RPMI8226 (cell line): ENCODE measurements at regions not wholly inside any gene's neighbourhood (a gene's known extent, or its start where the extent isn't known, plus 50 kb on each side); places are given as distances from the start of the nearest gene placed in this dataset.

Source experiments
- DNase-seq: peaks from one replicate; pipeline ENCODE4 v3.0.0-alpha.2; 2015

DNA sequence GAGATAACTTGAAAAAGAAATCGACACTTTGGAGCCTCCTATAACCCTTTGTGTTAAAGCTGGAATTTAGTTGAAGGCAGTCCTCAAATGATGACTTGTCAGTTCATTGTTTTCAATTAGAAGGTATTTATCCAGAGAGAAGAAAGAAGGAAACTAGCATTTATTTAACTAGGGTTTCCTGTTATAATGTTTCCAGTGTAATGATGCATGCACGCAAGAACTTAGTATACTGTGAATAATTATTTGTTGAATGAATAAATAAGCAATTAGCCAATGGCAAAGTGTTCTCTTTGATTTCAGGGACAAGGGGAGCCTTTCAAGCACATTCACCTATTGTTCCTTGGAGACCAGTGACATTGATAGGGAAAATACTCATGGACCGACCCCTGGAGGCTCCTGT, 307.4 kb downstream of the KLF5 start:
- no peak for DNase-seq

GRCh38 chr13:73365681-73366080, 306.9 kb downstream of the KLF5 start:
- no peak for DNase-seq

- DNase-seq, result no peak
These were observed 306.4 kb downstream of the KLF5 start for GRCh38 chr13:73365252-73365651.

- no peak for DNase-seq
These were observed 305.9 kb downstream of the KLF5 start for GRCh38 chr13:73364736-73365135.

- no peak for DNase-seq
These were observed 299.8 kb downstream of the KLF5 start for GRCh38 chr13:73358606-73359095.

DNA sequence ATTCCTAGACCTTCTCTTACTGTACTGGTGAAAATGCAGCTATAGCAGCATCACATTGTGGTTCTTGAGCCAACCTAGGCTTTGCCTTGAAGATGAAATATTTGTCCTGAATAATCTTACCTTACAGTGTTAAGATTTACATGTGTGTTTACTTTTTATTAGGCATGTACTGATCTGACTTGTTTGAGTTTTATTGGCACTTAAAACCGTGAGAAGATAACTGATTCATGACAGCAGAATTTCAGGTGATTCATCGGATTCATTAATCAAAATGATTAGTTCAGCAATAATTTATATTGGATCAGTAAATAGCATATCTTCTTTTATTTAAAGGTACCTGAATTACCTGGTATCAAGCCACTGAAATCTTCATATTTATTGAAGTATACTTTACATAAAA, 296.3 kb downstream of the KLF5 start:
- no peak for DNase-seq

DNA sequence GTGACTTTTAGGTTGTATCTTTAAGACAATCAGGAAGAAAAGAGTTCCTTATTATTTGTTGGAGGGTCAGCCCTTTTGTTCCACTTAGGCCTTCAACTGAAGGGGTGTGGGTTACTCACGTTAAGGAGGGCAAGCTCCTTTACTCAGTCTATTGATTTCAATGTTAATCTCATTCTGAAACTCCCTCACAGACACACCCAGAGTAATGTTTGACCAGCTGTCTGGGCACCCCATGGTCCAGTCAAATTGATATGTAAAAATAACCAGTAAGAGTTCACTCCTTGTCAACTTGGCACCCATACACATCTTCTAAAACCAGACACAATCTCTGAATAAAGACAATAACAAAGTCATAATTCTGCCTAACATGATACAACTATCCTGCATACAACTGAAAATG, 292.9 kb downstream of the KLF5 start:
- DNase-seq, result no peak

- no peak for DNase-seq
These were observed 282.9 kb downstream of the KLF5 start for GRCh38 chr13:73341748-73342147.

- DNase-seq, result no peak
These were observed 281.3 kb downstream of the KLF5 start for GRCh38 chr13:73340069-73340468.

DNA sequence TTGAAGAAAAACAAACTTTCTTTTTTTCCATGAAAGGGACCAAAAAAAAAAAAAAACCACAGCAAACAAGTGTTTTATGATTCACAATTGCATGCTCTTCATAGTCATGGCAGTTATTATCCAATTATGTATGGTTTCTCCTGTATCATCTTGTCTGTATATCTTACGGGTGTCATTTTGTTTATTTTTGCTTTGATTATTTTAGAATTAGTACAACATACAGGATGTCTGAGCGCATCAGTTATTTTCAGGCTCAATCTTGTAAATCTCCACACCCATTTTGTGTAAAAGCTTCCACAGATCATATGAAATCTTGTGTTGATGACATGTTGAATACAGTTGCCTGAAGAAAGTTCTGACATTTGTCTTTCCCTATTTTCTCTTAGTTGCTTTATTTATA, 280.3 kb downstream of the KLF5 start:
- no peak for DNase-seq

GRCh38 chr13:73338389-73338788, 279.6 kb downstream of the KLF5 start:
- DNase-seq, result no peak

GRCh38 chr13:73337532-73337931, 278.7 kb downstream of the KLF5 start:
- no peak for DNase-seq

DNA sequence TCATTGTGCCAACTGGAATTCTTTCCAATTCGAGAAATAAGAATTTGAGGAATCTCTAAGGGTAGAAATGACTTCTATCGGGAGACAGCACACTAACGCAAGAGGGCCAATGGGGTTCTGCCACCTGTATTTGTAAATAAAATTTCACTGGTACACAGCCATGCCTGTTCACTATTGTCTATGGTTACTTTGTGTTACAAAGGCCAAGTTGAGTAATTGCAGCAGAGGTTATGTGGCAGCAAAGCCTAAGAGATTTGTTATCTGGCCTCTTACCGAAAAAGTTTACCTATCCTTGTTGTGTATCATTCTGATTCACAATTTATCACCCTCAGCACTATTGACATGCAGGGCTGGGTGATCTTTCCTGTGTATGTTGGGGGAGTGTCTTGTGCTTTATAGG, 278.0 kb downstream of the KLF5 start:
- DNase-seq, result no peak

DNA sequence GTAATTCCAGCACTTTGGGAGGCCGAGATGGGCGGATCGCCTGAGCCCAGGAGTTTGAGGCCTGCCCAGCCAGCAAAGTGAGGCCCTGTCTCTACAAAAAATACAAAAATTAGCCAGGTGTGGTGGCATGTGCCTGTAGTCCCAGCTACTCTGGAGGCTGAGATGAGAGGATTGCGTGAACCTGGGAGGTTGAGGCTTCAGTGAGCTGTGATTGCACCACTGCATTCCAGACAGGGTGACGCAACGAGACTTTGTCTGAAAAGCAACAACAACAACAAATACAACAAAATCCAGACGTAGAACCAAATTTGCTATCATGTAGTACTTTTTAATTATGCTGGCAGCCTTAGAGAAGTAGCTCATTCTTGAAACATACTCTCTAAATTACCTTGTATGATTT, 277.1 kb downstream of the KLF5 start:
- DNase-seq, result no peak

- no peak for DNase-seq
These were observed 276.4 kb downstream of the KLF5 start for GRCh38 chr13:73335210-73335609.

DNA sequence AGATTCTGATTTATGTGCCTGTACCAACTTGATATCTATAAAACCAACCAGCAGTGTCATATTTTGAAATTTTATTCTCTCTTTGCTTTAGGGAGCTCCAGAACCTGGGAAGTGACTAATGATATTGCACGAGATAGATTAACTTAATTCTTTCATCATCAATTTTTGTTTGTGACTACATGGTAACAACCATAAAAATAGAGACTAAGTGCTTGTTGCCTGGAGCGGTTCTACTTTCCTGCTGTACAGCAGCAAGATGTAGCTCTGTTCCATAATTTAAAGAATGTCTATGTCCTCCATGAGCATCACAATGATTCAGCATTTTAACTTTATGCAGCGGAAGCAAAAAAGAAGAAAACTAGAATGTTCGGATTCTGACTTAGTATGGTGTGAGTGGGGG, 275.6 kb downstream of the KLF5 start:
- DNase-seq, result no peak

GRCh38 chr13:73331556-73331955, 272.8 kb downstream of the KLF5 start:
- DNase-seq, result no peak

GRCh38 chr13:73329355-73329754, 270.6 kb downstream of the KLF5 start:
- no peak for DNase-seq

- DNase-seq, result no peak
These were observed 268.8 kb downstream of the KLF5 start for GRCh38 chr13:73327579-73327978.

- DNase-seq, result no peak
These were observed 267.1 kb downstream of the KLF5 start for GRCh38 chr13:73325723-73326558.

- no peak for DNase-seq
These were observed 266.3 kb downstream of the KLF5 start for GRCh38 chr13:73324842-73325722.

DNA sequence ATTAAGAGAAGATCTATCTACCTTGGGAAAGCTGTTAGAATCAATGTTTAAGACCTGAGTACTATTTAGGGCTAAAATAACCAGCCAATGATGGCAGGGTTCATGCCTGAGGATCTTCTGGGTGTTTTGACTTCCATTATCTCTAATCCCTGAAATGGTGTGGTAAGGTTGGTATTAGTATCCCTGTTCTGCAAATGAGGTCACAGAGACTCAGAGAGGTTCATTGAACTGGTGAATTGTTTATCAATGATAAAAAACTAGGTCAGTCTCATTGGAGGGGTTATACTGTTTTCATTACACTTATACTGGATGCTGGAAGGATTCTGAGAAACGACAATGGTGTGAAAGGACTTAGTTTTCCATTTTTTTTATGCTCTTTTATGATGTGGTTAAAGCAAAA, 264.8 kb downstream of the KLF5 start:
- no peak for DNase-seq

GRCh38 chr13:73321043-73321442, 262.2 kb downstream of the KLF5 start:
- no peak for DNase-seq

DNA sequence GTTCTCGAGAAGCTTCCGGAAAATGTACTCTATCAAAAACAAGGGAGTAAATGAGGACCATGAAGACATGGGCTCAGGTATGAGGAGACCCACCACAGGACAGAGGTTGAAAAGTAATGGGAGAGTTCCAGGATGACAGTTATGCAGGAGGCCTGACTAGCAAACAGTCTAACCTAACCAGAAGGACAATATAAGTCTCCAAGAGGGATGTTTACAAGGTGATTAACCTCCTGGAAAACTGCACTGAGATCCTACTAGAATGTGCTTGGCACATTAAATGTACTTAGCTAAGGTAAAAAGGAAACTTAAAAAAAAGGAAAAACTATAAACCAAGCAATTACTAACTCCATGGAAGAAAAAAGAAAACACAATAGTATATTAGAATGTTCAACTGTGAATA, 258.3 kb downstream of the KLF5 start:
- no peak for DNase-seq
